Body of pancreas (tissue), 4 donors: ENCODE measurements at regions not wholly inside any gene's neighbourhood (a gene's known extent, or its start where the extent isn't known, plus 50 kb on each side); places are given as distances from the start of the nearest gene placed in this dataset.

Experiments used
- POLR2A ChIP-seq, 3 donors: fragments of 450-650 bp; IDR thresholded peaks; one replicate each; pipeline ENCODE4 v1.6.1; 2016; ENCODE audit warnings: antibody characterized with exemption in 3 of 3, mild to moderate bottlenecking in 2 of 3
- TF ChIP-seq, protein P1 (sequence below), 7 experiments: fragments of 450-650 bp in 4 of 7; fragments of 200-600 bp in 3 of 7; sonication (generic) in 3 of 7; IDR thresholded peaks; one replicate each; pipeline ENCODE4 v1.5.1; 2016 to 2019; ENCODE audit warnings: antibody characterized with exemption in 7 of 7

- TF ChIP-seq POLR2A (IDR thresholded peaks at IDR 0.05), result no peak
- TF ChIP-seq, protein P1, sequence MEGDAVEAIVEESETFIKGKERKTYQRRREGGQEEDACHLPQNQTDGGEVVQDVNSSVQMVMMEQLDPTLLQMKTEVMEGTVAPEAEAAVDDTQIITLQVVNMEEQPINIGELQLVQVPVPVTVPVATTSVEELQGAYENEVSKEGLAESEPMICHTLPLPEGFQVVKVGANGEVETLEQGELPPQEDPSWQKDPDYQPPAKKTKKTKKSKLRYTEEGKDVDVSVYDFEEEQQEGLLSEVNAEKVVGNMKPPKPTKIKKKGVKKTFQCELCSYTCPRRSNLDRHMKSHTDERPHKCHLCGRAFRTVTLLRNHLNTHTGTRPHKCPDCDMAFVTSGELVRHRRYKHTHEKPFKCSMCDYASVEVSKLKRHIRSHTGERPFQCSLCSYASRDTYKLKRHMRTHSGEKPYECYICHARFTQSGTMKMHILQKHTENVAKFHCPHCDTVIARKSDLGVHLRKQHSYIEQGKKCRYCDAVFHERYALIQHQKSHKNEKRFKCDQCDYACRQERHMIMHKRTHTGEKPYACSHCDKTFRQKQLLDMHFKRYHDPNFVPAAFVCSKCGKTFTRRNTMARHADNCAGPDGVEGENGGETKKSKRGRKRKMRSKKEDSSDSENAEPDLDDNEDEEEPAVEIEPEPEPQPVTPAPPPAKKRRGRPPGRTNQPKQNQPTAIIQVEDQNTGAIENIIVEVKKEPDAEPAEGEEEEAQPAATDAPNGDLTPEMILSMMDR (IDR thresholded peaks at IDR 0.05), result no peak
Observed at GRCh38 chr19:46958532-46958931, 61.1 kb upstream of the NPAS1 start.
